Endothelial cell of umbilical vein (primary cell): ENCODE measurements at regions not wholly inside any gene's neighbourhood (a gene's known extent, or its start where the extent isn't known, plus 50 kb on each side); places are given as distances from the start of the nearest gene placed in this dataset.

Experiments
- CTCF ChIP-seq, 2 donors: IDR thresholded peaks; 1 replicate in 1 of 2; 2 replicates in 1 of 2; pipeline ENCODE4 v1.5.1; 2011; ENCODE audit warnings: low read length in 2 of 2, mild to moderate bottlenecking in 2 of 2, moderate library complexity in 2 of 2, control low read depth in 1 of 2, inconsistent platforms in 1 of 2, low read depth in 1 of 2; ENCODE audit not compliant: insufficient read depth in 1 of 2; ENCODE audit errors: extremely low read depth in 1 of 2
- GATA2 ChIP-seq: IDR thresholded peaks from 2 replicates; pipeline ENCODE4 v1.7.0; 2011; ENCODE audit warnings: low read depth, mild to moderate bottlenecking, moderate library complexity, mixed read lengths, low read length; ENCODE audit not compliant: insufficient read length, insufficient read depth
- JUN ChIP-seq: IDR thresholded peaks from 2 replicates; pipeline ENCODE4 v1.6.1; 2011; ENCODE audit warnings: borderline replicate concordance, low read depth; ENCODE audit not compliant: insufficient read length, insufficient read depth
- MAX ChIP-seq: IDR thresholded peaks from 2 replicates; pipeline ENCODE4 v1.6.1; 2011; ENCODE audit not compliant: insufficient read depth, insufficient read length
- MYC ChIP-seq: IDR thresholded peaks from one replicate; pipeline ENCODE4 v1.6.1; 2011; ENCODE audit warnings: mild to moderate bottlenecking, low read depth, low read length
- POLR2A ChIP-seq: IDR thresholded peaks from 2 replicates; pipeline ENCODE4 v1.6.1; 2012; ENCODE audit warnings: low read depth, mild to moderate bottlenecking, control low read depth, low read length
- POLR2AphosphoS5 ChIP-seq: IDR thresholded peaks from 2 replicates; pipeline ENCODE4 v1.6.1; 2012; ENCODE audit warnings: low read depth, mild to moderate bottlenecking, control low read depth, low read length, moderate library complexity; ENCODE audit not compliant: insufficient read depth

GRCh38 chr5:68533571-68534084 is 318.1 kb downstream of the PIK3R1 start:
- TF ChIP-seq CTCF (IDR thresholded peaks at IDR 0.05; ENCODE audit: extremely low read depth in 1 of 2, insufficient read depth in 1 of 2, low read depth in 1 of 2, low read length in 2 of 2) (no peak), JUN (no peak), POLR2A (no peak), POLR2AphosphoS5 (no peak), GATA2 (no peak), MYC (no peak), MAX (no peak)
